HT-29 (cell line): ENCODE measurements at regions not wholly inside any gene's neighbourhood (a gene's known extent, or its start where the extent isn't known, plus 50 kb on each side); places are given as distances from the start of the nearest gene placed in this dataset.

Experiments used
- DNase-seq: peaks from one replicate; pipeline ENCODE4 v3.0.0-alpha.2; 2015; ENCODE audit warnings: low spot score

GRCh38 chr16:65455761-65456160 is 333.9 kb upstream of the CDH11 start:
- DNase-seq, result no peak

GRCh38 chr16:65453646-65454045 is 331.8 kb upstream of the CDH11 start:
- no peak for DNase-seq

- no peak for DNase-seq
Measured at GRCh38 chr16:65449526-65449925, 327.7 kb upstream of the CDH11 start.

GRCh38 chr16:65446427-65446826 is 324.6 kb upstream of the CDH11 start:
- no peak for DNase-seq

GRCh38 chr16:65445313-65446260 is 323.7 kb upstream of the CDH11 start:
- DNase-seq, result no peak

- DNase-seq, result no peak
Measured at GRCh38 chr16:65441501-65441900, 319.6 kb upstream of the CDH11 start.

GRCh38 chr16:65429504-65430181 is 307.8 kb upstream of the CDH11 start:
- no peak for DNase-seq

- no peak for DNase-seq
Measured at GRCh38 chr16:65426484-65426883, 304.6 kb upstream of the CDH11 start.

- no peak for DNase-seq
Measured at GRCh38 chr16:65422934-65423333, 301.1 kb upstream of the CDH11 start.

GRCh38 chr16:65421596-65421995 is 299.7 kb upstream of the CDH11 start:
- no peak for DNase-seq

GRCh38 chr16:65418435-65418834 is 296.6 kb upstream of the CDH11 start:
- no peak for DNase-seq

GRCh38 chr16:65415460-65415859 is 293.6 kb upstream of the CDH11 start:
- no peak for DNase-seq

GRCh38 chr16:65414284-65414984 is 292.6 kb upstream of the CDH11 start:
- DNase-seq, result no peak

- DNase-seq, result no peak
Measured at GRCh38 chr16:65413861-65414260, 292.0 kb upstream of the CDH11 start.

GRCh38 chr16:65410801-65411200 is 288.9 kb upstream of the CDH11 start:
- DNase-seq, result no peak

- no peak for DNase-seq
Measured at GRCh38 chr16:65409510-65409909, 287.6 kb upstream of the CDH11 start.

- DNase-seq, result no peak
Measured at GRCh38 chr16:65406933-65407332, 285.1 kb upstream of the CDH11 start.

- DNase-seq, result no peak
Measured at GRCh38 chr16:65406116-65406515, 284.3 kb upstream of the CDH11 start.

- DNase-seq, result no peak
Measured at GRCh38 chr16:65394281-65394680, 272.4 kb upstream of the CDH11 start.

- no peak for DNase-seq
Measured at GRCh38 chr16:65392806-65393565, 271.1 kb upstream of the CDH11 start.

- DNase-seq, result no peak
Measured at GRCh38 chr16:65388592-65388991, 266.7 kb upstream of the CDH11 start.

- no peak for DNase-seq
Measured at GRCh38 chr16:65386672-65387071, 264.8 kb upstream of the CDH11 start.
